ENCODE measurements at regions not wholly inside any gene's neighbourhood (a gene's known extent, or its start where the extent isn't known, plus 50 kb on each side); places are given as distances from the start of the nearest gene placed in this dataset.

GRCh38 chr1:4003846-4004505, 103.9 kb upstream of the C1orf174 start:
- DNase-seq = peak; percentile 35
- Histone ChIP-seq H3K4me1 (no peaks in the 10 kb centered on the region), H3K9me3 (no peaks in the 10 kb centered on the region), H3K27ac (no peak overlapping the region), H3K4me3 (no peak overlapping the region), H3K36me3 (no peaks in the 10 kb centered on the region), H3K27me3 (peaks cover 16% of the 10 kb centered on the region)
- TF ChIP-seq, protein P1, sequence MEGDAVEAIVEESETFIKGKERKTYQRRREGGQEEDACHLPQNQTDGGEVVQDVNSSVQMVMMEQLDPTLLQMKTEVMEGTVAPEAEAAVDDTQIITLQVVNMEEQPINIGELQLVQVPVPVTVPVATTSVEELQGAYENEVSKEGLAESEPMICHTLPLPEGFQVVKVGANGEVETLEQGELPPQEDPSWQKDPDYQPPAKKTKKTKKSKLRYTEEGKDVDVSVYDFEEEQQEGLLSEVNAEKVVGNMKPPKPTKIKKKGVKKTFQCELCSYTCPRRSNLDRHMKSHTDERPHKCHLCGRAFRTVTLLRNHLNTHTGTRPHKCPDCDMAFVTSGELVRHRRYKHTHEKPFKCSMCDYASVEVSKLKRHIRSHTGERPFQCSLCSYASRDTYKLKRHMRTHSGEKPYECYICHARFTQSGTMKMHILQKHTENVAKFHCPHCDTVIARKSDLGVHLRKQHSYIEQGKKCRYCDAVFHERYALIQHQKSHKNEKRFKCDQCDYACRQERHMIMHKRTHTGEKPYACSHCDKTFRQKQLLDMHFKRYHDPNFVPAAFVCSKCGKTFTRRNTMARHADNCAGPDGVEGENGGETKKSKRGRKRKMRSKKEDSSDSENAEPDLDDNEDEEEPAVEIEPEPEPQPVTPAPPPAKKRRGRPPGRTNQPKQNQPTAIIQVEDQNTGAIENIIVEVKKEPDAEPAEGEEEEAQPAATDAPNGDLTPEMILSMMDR (IDR thresholded peaks at IDR 0.05) = no peak
- intact Hi-C loops (cut with DNase I) = no loop called here
- ATAC-seq = no peak

DNA sequence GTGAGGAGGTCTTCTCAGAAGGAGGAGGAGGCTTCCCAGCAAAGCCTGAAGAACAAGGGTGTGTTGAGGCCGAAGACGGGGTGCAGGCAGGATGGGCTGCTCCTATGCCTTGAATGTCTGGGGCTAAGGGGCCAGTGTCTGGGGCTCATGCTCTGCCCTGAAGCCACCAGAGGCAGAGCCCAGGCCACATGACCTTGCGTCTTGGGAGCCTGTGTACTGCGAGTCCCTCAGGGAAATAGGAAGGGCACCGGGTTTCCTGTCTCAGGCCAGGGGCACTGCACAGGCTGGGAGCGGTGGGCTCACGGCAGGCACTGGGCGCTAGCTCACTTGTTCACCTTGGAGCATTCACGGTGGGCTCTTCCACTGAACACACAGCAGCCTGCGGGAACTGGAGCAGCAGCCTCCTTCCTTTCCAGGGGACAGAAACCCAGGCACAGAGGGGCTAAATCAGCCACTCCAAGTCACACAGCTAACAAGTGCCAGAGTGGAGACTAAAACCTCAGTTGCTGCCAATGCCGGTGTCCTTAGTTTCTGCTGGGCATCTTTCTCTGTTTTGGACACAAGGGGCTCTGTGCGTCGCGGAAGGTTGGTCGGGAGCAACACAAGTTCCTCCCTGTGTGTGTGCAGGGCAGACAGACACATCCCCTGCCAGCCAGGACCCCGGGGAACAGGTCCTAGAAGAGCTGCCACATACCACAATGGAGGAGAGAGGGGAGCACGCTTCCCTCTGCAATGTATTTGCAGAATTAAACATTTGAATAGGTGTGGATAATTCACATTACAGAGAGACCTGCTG, 104.8 kb upstream of the C1orf174 start:
- ATAC-seq = no peak
- TF ChIP-seq, protein P1 (IDR thresholded peaks at IDR 0.05) = no peak
- Histone ChIP-seq H3K27ac (no peak overlapping the region), H3K4me3 (no peak overlapping the region), H3K27me3 (peaks cover 15% of the 10 kb centered on the region), H3K9me3 (no peaks in the 10 kb centered on the region), H3K4me1 (no peaks in the 10 kb centered on the region), H3K36me3 (no peaks in the 10 kb centered on the region)
- intact Hi-C loops (cut with DNase I) = no loop called here
- peak; percentile 40 for DNase-seq

DNA sequence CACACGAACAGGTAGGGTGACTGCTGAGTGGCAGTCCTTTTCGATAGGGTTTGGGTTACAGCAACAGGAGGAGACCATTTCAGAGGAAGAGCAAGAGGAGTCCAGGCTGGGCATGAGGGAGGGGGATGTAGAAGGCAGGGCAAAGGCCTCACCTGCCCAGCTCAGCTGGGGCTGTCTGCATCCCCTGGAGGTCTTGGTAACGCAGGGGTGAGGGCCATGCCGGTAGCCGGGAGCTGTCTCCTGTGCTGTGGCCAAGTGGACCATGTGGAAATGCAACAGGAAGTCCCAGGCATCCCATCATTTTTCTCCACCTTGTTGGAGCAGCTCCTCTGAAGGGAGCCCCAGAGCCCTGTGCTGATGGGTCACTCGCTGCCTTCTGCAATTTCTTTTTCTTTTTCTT, 105.4 kb upstream of the C1orf174 start:
- TF ChIP-seq, protein P1 (IDR thresholded peaks at IDR 0.05) = no peak
- Histone ChIP-seq H3K4me1 (no peaks in the 10 kb centered on the region), H3K27ac (no peak overlapping the region), H3K4me3 (no peak overlapping the region), H3K36me3 (no peaks in the 10 kb centered on the region), H3K27me3 (peaks cover 9% of the 10 kb centered on the region), H3K9me3 (no peaks in the 10 kb centered on the region)
- DNase-seq (peak; percentile 45), ATAC-seq (no peak)
- intact Hi-C loops (cut with DNase I) = no loop called here

- Histone ChIP-seq H3K36me3 (no peaks in the 10 kb centered on the region), H3K4me3 (no peak overlapping the region), H3K4me1 (no peaks in the 10 kb centered on the region), H3K9me3 (no peaks in the 10 kb centered on the region), H3K27me3 (peaks cover 17% of the 10 kb centered on the region), H3K27ac (no peak overlapping the region)
- TF ChIP-seq, protein P1 (IDR thresholded peaks at IDR 0.05) = no peak
- DNase-seq (no peak), ATAC-seq (no peak)
- intact Hi-C loops (cut with DNase I) = no loop called here
These were observed 106.8 kb upstream of the C1orf174 start for GRCh38 chr1:4006676-4007374.

DNA sequence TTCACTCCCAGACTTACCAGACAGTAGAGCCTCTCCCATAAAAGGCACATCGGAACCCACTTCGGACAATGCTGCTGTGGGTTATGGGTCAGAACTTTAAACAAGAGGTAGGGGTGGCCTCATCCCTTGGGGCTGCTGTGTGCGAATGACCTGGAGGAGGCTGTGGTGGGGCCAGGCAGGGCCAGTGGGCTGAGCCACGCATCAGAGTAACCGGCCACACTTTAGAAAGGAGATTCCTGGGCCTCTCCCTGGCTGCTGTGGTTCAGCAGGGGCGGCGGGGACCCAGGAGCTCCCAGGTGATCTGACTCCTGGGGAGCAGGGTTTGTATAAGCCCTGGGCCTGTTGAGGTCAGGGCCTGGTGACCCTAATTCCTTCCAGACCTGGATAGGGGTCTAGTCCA, 110.2 kb upstream of the C1orf174 start:
- Histone ChIP-seq H3K27ac (no peak overlapping the region), H3K4me1 (no peaks in the 10 kb centered on the region), H3K36me3 (no peaks in the 10 kb centered on the region), H3K4me3 (no peak overlapping the region), H3K27me3 (peaks cover 9% of the 10 kb centered on the region), H3K9me3 (no peaks in the 10 kb centered on the region)
- DNase-seq (no peak), ATAC-seq (no peak)
- intact Hi-C loops (cut with DNase I) = no loop called here
- TF ChIP-seq, protein P1 (IDR thresholded peaks at IDR 0.05) = no peak
